ENCODE measurements at regions not wholly inside any gene's neighbourhood (a gene's known extent, or its start where the extent isn't known, plus 50 kb on each side); places are given as distances from the start of the nearest gene placed in this dataset.

- TF ChIP-seq, protein P1, sequence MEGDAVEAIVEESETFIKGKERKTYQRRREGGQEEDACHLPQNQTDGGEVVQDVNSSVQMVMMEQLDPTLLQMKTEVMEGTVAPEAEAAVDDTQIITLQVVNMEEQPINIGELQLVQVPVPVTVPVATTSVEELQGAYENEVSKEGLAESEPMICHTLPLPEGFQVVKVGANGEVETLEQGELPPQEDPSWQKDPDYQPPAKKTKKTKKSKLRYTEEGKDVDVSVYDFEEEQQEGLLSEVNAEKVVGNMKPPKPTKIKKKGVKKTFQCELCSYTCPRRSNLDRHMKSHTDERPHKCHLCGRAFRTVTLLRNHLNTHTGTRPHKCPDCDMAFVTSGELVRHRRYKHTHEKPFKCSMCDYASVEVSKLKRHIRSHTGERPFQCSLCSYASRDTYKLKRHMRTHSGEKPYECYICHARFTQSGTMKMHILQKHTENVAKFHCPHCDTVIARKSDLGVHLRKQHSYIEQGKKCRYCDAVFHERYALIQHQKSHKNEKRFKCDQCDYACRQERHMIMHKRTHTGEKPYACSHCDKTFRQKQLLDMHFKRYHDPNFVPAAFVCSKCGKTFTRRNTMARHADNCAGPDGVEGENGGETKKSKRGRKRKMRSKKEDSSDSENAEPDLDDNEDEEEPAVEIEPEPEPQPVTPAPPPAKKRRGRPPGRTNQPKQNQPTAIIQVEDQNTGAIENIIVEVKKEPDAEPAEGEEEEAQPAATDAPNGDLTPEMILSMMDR (IDR thresholded peaks at IDR 0.05; ENCODE audit: extremely low read depth in 1 of 2, insufficient read depth in 1 of 2, low read depth in 1 of 2, low read length in 2 of 2): no peak
- TF ChIP-seq POLR2AphosphoS5 (IDR thresholded peaks at IDR 0.05; ENCODE audit: insufficient read depth, low read depth, low read length): no peak
- TF ChIP-seq MAX (IDR thresholded peaks at IDR 0.05; ENCODE audit: insufficient read depth, insufficient read length): no peak
- no peak for TF ChIP-seq EZH2 (IDR thresholded peaks at IDR 0.05; ENCODE audit: borderline replicate concordance, low read depth, low read length, severe bottlenecking)
- no peak for TF ChIP-seq MYC (IDR thresholded peaks at IDR 0.05; ENCODE audit: low read depth, low read length)
- TF ChIP-seq POLR2A (IDR thresholded peaks at IDR 0.05; ENCODE audit: low read depth, low read length): no peak
Measured at GRCh38 chr7:155213955-155214740, 83.5 kb upstream of the INSIG1 start.
